ENCODE measurements at regions not wholly inside any gene's neighbourhood (a gene's known extent, or its start where the extent isn't known, plus 50 kb on each side); places are given as distances from the start of the nearest gene placed in this dataset.
"Not testable (repeated sequence)": the region's sequence is repeated elsewhere in the genome, so short reads cannot be mapped to it uniquely, and the experiment has no call there.

DNA sequence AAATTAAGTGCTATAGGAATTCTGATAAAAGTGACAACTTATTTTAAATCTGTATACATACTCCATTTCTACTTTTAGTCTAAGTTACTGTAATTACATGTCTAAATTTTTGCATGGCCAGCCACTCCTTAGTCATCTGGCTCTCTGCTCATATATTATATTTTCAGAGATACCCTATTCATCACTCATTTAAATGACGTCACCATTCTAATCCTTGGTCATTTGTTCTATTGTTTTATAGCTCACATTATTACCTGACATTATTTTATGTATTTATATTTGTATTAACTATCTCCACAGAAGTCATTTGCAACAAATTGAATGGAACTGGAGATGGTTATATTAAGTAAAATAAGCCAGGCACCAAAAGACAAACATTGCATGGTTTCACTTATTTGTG is 179.6 kb upstream of the CXorf51A start:
- FAIRE-seq (no peak), DNase-seq (ENCODE audit: low read depth) (no peak)
- TF ChIP-seq, protein P1, sequence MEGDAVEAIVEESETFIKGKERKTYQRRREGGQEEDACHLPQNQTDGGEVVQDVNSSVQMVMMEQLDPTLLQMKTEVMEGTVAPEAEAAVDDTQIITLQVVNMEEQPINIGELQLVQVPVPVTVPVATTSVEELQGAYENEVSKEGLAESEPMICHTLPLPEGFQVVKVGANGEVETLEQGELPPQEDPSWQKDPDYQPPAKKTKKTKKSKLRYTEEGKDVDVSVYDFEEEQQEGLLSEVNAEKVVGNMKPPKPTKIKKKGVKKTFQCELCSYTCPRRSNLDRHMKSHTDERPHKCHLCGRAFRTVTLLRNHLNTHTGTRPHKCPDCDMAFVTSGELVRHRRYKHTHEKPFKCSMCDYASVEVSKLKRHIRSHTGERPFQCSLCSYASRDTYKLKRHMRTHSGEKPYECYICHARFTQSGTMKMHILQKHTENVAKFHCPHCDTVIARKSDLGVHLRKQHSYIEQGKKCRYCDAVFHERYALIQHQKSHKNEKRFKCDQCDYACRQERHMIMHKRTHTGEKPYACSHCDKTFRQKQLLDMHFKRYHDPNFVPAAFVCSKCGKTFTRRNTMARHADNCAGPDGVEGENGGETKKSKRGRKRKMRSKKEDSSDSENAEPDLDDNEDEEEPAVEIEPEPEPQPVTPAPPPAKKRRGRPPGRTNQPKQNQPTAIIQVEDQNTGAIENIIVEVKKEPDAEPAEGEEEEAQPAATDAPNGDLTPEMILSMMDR (IDR thresholded peaks at IDR 0.05; ENCODE audit: insufficient read depth, low read length, severe bottlenecking): no peak
- Histone ChIP-seq H3K27me3 (ENCODE audit: control insufficient read depth, insufficient read depth, low read length) (no peaks in the 10 kb centered on the region), H3K36me3 (ENCODE audit: control insufficient read depth, insufficient read depth, low read length) (no peaks in the 10 kb centered on the region), H3K4me3 (ENCODE audit: low read depth, low read length) (no peak overlapping the region)

DNA sequence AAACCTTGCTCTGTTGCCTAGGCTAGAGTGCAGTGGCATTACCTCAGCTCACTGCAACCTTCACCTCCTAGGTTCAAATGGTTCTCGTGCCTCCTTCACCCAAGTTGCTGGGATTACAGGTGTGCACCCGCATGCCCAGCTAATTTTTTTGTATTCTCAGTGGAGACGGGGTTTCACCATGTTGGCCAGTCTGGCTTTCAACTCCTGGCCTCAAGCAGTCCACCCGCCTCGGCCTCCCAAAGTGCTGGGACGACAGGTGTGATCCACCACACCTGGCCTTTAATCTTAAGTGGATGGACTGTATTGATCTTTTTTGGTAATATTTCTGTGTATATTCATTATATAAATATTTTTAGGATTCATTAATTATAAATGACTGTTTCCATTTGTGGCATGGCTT is 158.7 kb upstream of the CXorf51A start:
- no peaks in the 10 kb centered on the region for H3K36me3 ChIP-seq (ENCODE audit: control insufficient read depth, insufficient read depth, low read length)
- DNase-seq (ENCODE audit: low read depth) (no peak), FAIRE-seq (no peak)
- TF ChIP-seq, protein P1 (IDR thresholded peaks at IDR 0.05; ENCODE audit: insufficient read depth, low read length, severe bottlenecking): no peak
- H3K4me3 ChIP-seq (ENCODE audit: low read depth, low read length): no peak overlapping the region
- no peaks in the 10 kb centered on the region for H3K27me3 ChIP-seq (ENCODE audit: control insufficient read depth, insufficient read depth, low read length)

DNA sequence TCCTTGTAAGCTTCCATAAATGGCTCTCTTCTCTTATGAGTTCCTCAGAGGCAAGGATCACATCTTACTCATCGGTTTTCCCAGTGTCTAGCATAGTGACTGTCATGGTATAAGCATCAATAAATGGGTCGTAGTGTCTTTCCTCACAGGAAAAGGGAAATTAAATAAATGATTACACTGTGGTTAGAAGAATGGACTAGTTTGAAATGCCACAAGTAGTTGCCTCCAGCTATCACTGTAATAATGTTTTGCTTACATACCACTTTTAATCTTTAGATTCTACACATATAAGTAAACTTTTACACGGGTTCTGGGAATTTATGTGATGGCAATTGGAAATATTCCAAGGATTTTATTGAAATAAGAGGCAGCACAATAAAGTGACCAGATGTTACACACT is 152.8 kb upstream of the CXorf51A start:
- no peak for FAIRE-seq
- TF ChIP-seq, protein P1 (IDR thresholded peaks at IDR 0.05; ENCODE audit: insufficient read depth, low read length, severe bottlenecking): no peak

DNA sequence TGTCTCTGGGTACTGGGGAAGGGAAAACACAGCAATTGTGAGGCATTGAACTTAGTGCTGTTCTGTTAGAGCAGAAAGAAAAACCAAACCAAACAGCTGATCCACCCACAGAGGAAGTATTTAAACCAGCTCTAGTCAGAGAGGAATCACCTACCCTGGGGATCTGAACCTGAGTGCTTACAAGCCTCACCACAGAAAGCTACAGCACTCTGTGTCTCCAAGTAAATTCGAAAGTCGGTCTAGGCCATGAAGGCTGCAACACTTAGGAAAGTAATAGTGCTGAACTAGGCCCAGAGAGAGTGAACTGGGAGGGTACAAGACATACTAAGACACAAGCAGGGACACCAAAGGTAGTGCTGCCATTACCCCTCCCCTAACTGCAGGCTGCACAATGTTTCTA is 142.2 kb upstream of the CXorf51A start:
- Histone ChIP-seq H3K36me3 (ENCODE audit: control insufficient read depth, insufficient read depth, low read length) (no peaks in the 10 kb centered on the region), H3K4me3 (ENCODE audit: low read depth, low read length) (no peak overlapping the region), H3K27me3 (ENCODE audit: control insufficient read depth, insufficient read depth, low read length) (no peaks in the 10 kb centered on the region)
- no peak for DNase-seq (ENCODE audit: low read depth)
- TF ChIP-seq, protein P1 (IDR thresholded peaks at IDR 0.05; ENCODE audit: insufficient read depth, low read length, severe bottlenecking): no peak
- FAIRE-seq: no peak

More for the DNA sequence above, 152.8 kb upstream of the CXorf51A start:
- no peak for DNase-seq (ENCODE audit: low read depth)
- H3K36me3 ChIP-seq (ENCODE audit: control insufficient read depth, insufficient read depth, low read length): no peaks in the 10 kb centered on the region
- no peak overlapping the region for H3K4me3 ChIP-seq (ENCODE audit: low read depth, low read length)
- no peaks in the 10 kb centered on the region for H3K27me3 ChIP-seq (ENCODE audit: control insufficient read depth, insufficient read depth, low read length)

DNA sequence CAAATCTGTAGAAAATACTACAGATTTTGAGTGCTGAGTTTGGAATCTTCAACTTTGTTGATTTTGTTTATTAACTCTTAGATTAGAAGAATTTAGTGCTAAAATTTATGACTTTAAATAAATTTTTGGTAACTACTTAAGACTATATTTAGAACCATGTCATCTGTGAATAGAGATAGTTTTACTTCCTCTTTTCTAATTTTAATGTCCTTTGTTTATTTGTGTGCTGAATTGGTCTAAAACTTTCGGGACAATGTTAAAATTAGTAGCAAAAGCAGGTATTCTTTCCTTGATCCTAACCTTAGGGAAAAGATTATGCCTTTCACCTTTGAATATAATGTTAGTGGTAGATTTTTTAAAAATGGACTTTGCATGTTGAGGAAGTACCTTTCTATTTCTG is 119.7 kb upstream of the CXorf51A start:
- no peaks in the 10 kb centered on the region for H3K36me3 ChIP-seq (ENCODE audit: control insufficient read depth, insufficient read depth, low read length)
- TF ChIP-seq, protein P1 (IDR thresholded peaks at IDR 0.05; ENCODE audit: insufficient read depth, low read length, severe bottlenecking): no peak
- no peak for DNase-seq (ENCODE audit: low read depth)
- no peaks in the 10 kb centered on the region for H3K27me3 ChIP-seq (ENCODE audit: control insufficient read depth, insufficient read depth, low read length)
- no peak overlapping the region for H3K4me3 ChIP-seq (ENCODE audit: low read depth, low read length)
- FAIRE-seq: no peak

DNA sequence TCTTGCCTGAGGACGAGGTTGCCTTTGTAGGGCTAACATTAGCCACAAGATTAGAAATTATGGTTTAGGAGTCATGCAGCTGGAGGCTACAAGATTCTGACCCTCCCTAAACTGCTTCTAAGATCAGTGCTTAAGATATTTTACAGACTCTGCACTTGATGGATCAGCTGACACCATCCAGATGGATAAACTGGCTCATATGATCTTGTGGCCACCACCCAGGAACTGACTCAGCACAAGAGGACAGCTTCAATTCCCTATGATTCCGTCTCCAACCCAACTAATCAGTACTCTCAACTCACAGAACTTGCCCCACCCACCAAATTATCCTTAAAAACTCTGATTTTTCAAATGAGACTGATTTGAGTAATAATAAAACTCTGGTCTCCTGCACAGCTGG is 118.5 kb upstream of the CXorf51A start:
- not testable (repeated sequence) for H3K27me3 ChIP-seq (ENCODE audit: control insufficient read depth, insufficient read depth, low read length); DNase-seq (ENCODE audit: low read depth); H3K4me3 ChIP-seq (ENCODE audit: low read depth, low read length); H3K36me3 ChIP-seq (ENCODE audit: control insufficient read depth, insufficient read depth, low read length); FAIRE-seq

Measured in bronchial epithelial cell (primary cell).